GM21515 (cell line): ENCODE measurements at regions not wholly inside any gene's neighbourhood (a gene's known extent, or its start where the extent isn't known, plus 50 kb on each side); places are given as distances from the start of the nearest gene placed in this dataset.

Source experiments
- ATAC-seq: cut with Tn5 transposase; IDR thresholded peaks from one replicate; pipeline ENCODE4 v1.9.1; 2021; ENCODE audit not compliant: unreplicated experiment

GRCh38 chr15:96089405-96090058 is 241.0 kb upstream of the NR2F2 start:
- no peak for ATAC-seq

- no peak for ATAC-seq
Observed at GRCh38 chr15:96092186-96092585, 238.3 kb upstream of the NR2F2 start.

DNA sequence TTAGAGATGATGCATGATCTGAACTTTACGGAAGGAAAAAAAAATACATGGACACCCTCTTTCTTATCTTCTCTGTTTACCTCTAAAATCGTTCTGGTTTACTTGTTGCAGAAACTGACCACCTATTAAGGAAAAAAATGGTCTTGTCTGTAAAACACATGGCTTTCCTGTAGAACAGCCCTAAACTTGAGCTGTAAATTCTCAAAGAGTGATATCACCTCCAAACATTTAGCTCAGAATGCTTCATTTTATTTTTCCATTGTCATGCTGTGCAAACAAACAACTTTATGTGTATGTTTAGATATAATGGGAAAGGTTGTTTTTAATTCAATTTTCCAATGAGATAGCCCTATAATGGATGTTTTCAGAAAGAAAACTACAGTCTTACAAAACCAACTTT is 237.4 kb upstream of the NR2F2 start:
- no peak for ATAC-seq

GRCh38 chr15:96097661-96098060 is 232.8 kb upstream of the NR2F2 start:
- no peak for ATAC-seq

GRCh38 chr15:96102631-96103030 is 227.9 kb upstream of the NR2F2 start:
- no peak for ATAC-seq

- no peak for ATAC-seq
Observed at GRCh38 chr15:96106181-96106580, 224.3 kb upstream of the NR2F2 start.

DNA sequence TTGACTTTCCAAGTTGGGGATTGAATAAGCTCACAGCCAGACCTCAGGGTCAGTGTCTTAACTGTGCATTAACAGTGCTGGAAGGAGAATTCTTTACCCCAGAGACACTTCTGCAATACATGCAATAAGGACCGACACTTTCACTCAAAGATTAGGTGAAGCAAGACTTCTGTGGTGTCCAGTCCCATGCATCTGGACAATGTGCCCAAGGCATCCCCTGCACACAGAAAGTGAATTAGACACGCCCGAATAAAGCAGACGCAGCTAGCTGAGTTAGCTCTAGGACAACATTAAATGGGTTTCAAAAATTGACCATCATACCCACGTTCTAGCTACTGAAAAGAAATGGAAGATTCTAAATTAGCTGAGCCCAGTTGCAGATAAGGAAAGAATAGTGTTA is 223.9 kb upstream of the NR2F2 start:
- ATAC-seq: no peak

DNA sequence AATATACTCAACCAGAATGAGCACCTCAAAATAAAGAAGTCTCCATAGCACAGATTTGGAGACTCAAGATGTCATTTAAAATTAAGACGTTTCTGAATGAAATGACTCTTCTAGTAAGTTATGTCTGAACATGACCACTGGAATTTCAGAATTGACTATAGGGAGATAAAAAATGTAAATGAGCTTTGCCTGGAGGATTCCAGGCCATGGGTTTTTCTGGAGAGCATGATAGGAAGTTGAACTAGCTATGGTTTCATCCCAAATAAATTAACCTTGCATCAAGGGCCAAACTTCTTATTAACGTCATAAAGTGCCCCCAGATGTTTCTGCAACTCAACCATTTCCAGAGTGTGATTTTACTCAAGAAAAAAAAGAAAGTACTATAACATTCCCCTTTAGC is 222.6 kb upstream of the NR2F2 start:
- no peak for ATAC-seq

- ATAC-seq: no peak
Observed at GRCh38 chr15:96108405-96108804, 222.1 kb upstream of the NR2F2 start.

- ATAC-seq: no peak
Observed at GRCh38 chr15:96109820-96110219, 220.7 kb upstream of the NR2F2 start.

- ATAC-seq: no peak
Observed at GRCh38 chr15:96112018-96112417, 218.5 kb upstream of the NR2F2 start.

DNA sequence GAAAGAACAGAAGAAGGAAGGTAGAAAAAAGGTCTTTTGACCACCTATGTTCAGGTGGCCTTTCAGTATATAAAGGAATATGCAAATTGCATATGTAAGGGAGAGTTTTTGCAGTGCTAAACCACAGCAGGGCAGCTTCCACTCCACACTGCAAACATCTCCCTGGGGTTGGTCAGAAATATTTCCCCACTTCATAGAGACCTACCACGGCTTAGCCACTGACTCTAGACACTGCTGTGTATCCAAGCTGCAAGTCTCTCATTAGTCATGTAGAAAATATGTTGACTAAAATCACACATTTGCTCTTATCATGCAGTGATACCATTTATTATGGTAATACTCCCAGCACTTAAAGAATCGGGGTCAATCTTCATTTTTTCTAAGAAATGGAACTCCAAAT is 214.9 kb upstream of the NR2F2 start:
- no peak for ATAC-seq

DNA sequence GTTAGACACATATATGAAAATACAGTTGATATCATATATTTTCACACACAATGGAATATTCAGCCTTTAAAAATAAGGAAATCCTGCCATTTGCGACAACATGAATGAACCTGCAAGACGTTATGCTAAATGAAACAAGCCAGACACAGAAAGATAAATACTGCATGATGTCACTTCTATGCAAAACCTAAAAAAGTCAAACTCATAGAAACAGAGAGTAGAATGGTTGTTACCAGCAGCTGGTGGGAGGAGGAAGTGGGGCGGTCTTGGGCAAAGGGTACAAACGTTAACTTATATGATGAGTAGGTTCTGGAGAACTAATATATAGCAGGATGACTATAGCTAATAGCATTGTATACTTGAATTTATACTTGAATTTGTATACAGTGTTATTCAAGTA is 213.2 kb upstream of the NR2F2 start:
- ATAC-seq: no peak

GRCh38 chr15:96119734-96120133 is 210.8 kb upstream of the NR2F2 start:
- ATAC-seq: no peak

GRCh38 chr15:96121086-96121920 is 209.2 kb upstream of the NR2F2 start:
- no peak for ATAC-seq

DNA sequence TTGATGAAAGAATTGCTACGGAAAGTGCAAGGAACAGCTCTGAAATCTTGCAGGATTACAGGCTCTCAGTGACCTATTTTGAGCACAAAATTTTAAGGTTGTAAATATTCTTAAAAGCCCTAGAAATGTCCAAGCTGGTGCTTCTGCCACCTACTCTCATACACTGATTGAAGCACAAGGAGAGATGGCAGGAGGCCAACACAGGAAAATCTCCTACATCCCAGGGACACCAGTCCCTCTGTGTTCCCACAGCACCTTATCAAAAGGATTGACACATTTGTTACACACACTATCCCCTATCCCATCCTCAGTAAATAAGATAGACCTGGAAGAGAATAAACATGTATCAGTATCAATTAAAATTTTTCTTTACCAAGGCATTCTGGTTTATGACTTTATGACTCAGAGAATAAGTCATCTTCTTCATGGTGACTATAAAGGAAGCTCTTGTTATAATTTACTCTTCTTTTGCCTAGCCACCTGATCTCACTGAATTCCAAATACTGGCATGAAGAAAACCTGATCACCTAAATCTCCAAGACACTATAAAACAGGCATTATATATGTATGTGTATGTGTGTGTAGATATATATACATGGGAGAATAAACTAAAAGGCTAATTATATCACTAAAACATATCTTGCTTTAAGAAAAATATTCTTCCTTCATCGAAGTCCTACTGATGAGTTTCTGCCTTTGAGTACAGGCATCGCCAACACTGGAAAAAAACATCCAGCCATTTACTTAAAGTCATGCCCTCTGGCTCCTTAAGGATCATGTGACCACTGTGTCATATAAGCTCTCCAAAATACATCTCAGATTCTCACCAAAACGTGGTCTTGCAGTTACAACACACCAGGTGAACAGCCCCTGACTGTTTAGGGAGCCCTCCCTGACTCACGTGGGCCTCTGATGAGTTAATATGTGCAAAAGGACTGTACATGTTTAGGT is 208.1 kb upstream of the NR2F2 start:
- ATAC-seq: no peak

GRCh38 chr15:96123028-96123400 is 207.5 kb upstream of the NR2F2 start:
- ATAC-seq: no peak

GRCh38 chr15:96123630-96124187 is 206.8 kb upstream of the NR2F2 start:
- no peak for ATAC-seq

DNA sequence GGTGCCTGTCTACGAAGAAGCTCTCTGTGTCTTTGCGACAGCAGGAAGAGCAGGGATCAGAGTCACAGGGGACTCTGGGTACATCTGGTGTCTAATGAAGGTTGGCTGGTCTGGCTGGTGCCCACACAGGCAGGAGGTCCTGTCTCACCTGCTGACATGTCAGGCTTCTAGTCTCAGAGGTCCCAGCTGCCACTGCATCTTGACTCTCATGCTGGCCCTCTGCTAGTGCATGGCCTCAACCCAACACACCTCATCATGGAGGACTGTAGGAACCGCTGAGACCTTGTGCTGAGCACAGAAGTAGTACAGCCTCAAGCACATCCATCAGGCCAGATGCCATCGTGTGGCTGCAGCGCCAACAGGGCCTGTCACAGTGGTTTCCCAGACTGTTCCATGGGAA is 206.1 kb upstream of the NR2F2 start:
- no peak for ATAC-seq

- ATAC-seq: no peak
Observed at GRCh38 chr15:96125721-96126415, 204.6 kb upstream of the NR2F2 start.

DNA sequence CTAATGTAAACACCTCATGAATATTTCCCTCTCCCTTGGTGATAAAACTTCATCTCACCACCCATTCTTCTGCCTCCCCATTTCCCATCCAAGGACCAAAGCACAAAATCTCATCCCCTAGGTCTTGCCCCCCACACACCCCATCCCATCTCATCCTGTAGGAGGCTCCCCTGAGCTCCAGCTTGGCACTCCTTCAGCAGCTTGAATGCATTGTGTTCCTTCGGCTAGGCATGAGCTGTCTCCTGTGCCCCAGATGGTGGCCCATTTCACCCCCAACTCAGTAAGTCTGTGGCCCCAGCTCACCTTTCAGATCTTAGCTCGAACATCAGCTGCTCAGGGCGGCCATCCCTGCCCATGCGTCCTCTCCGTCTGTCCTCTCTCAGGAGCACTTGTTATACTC is 203.6 kb upstream of the NR2F2 start:
- ATAC-seq: no peak
